ENCODE measurements at regions not wholly inside any gene's neighbourhood (a gene's known extent, or its start where the extent isn't known, plus 50 kb on each side); places are given as distances from the start of the nearest gene placed in this dataset.

DNA sequence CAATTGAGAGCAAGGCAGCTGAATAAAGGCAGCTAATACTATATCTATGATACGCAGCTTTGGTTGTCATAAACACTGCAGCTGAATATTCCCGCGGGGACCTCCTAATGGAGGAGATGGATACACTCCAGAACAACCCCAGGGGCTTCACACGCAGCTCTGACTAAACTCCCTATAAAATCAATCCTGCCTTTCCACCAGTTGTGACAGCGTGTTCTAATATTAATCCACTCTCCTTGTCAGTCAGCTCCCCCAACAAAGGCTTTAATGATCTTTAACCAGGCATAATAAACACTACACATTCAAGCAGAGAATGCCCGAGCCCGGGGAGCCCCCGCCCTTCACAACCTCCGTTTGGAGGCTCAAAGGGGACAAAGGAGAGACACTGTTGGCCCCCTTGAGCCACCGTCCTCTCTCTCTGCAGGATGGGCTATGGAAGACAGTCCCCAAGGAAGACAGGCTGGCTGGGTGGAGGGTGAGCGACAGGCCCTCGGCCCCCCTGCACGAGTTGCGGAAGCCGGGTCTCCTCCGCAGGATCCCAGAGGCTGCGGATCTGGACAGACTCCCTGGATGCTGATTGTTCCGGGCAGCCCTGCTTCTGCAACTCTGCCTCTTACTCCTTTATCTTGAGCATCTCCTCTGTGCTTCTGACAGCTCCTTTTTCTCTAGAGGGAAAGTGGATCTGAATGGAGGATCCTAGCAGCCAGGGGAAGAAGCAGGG is 565.2 kb downstream of the BUD13 start:
- no peak for TF ChIP-seq ZNF331 (CRISPR knock-in tag; IDR thresholded peaks at IDR 0.05; ENCODE audit: low read depth)
- no peak for TF ChIP-seq ZNF114 (CRISPR knock-in tag; IDR thresholded peaks at IDR 0.05)
- no peak for TF ChIP-seq NANOG (IDR thresholded peaks at IDR 0.05; ENCODE audit: borderline replicate concordance)
- TF ChIP-seq, protein P1, sequence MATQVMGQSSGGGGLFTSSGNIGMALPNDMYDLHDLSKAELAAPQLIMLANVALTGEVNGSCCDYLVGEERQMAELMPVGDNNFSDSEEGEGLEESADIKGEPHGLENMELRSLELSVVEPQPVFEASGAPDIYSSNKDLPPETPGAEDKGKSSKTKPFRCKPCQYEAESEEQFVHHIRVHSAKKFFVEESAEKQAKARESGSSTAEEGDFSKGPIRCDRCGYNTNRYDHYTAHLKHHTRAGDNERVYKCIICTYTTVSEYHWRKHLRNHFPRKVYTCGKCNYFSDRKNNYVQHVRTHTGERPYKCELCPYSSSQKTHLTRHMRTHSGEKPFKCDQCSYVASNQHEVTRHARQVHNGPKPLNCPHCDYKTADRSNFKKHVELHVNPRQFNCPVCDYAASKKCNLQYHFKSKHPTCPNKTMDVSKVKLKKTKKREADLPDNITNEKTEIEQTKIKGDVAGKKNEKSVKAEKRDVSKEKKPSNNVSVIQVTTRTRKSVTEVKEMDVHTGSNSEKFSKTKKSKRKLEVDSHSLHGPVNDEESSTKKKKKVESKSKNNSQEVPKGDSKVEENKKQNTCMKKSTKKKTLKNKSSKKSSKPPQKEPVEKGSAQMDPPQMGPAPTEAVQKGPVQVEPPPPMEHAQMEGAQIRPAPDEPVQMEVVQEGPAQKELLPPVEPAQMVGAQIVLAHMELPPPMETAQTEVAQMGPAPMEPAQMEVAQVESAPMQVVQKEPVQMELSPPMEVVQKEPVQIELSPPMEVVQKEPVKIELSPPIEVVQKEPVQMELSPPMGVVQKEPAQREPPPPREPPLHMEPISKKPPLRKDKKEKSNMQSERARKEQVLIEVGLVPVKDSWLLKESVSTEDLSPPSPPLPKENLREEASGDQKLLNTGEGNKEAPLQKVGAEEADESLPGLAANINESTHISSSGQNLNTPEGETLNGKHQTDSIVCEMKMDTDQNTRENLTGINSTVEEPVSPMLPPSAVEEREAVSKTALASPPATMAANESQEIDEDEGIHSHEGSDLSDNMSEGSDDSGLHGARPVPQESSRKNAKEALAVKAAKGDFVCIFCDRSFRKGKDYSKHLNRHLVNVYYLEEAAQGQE (IDR thresholded peaks at IDR 0.05; ENCODE audit: unreplicated experiment), result no peak
- no peak for TF ChIP-seq EZH2 (IDR thresholded peaks at IDR 0.05; ENCODE audit: low read depth, unreplicated experiment)
- TF ChIP-seq, protein P2, sequence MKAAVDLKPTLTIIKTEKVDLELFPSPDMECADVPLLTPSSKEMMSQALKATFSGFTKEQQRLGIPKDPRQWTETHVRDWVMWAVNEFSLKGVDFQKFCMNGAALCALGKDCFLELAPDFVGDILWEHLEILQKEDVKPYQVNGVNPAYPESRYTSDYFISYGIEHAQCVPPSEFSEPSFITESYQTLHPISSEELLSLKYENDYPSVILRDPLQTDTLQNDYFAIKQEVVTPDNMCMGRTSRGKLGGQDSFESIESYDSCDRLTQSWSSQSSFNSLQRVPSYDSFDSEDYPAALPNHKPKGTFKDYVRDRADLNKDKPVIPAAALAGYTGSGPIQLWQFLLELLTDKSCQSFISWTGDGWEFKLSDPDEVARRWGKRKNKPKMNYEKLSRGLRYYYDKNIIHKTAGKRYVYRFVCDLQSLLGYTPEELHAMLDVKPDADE (IDR thresholded peaks at IDR 0.05), result no peak
- TF ChIP-seq JUNB (IDR thresholded peaks at IDR 0.05; ENCODE audit: unreplicated experiment), result no peak
- TF ChIP-seq EZH2phosphoT487 (IDR thresholded peaks at IDR 0.05; ENCODE audit: unreplicated experiment), result no peak
- TF ChIP-seq, protein P3, sequence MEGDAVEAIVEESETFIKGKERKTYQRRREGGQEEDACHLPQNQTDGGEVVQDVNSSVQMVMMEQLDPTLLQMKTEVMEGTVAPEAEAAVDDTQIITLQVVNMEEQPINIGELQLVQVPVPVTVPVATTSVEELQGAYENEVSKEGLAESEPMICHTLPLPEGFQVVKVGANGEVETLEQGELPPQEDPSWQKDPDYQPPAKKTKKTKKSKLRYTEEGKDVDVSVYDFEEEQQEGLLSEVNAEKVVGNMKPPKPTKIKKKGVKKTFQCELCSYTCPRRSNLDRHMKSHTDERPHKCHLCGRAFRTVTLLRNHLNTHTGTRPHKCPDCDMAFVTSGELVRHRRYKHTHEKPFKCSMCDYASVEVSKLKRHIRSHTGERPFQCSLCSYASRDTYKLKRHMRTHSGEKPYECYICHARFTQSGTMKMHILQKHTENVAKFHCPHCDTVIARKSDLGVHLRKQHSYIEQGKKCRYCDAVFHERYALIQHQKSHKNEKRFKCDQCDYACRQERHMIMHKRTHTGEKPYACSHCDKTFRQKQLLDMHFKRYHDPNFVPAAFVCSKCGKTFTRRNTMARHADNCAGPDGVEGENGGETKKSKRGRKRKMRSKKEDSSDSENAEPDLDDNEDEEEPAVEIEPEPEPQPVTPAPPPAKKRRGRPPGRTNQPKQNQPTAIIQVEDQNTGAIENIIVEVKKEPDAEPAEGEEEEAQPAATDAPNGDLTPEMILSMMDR (conservative IDR thresholded peaks at IDR 0.05; ENCODE audit: low read depth in 2 of 2), result no peak
- TF ChIP-seq STAT1 (IDR thresholded peaks at IDR 0.05; ENCODE audit: unreplicated experiment), result no peak
- no peak for TF ChIP-seq POLR2AphosphoS5 (IDR thresholded peaks at IDR 0.05; ENCODE audit: low read depth)
- no peak for TF ChIP-seq CREB1 (CRISPR knock-in tag; IDR thresholded peaks at IDR 0.05; ENCODE audit: low read depth)
- TF ChIP-seq, protein P4, sequence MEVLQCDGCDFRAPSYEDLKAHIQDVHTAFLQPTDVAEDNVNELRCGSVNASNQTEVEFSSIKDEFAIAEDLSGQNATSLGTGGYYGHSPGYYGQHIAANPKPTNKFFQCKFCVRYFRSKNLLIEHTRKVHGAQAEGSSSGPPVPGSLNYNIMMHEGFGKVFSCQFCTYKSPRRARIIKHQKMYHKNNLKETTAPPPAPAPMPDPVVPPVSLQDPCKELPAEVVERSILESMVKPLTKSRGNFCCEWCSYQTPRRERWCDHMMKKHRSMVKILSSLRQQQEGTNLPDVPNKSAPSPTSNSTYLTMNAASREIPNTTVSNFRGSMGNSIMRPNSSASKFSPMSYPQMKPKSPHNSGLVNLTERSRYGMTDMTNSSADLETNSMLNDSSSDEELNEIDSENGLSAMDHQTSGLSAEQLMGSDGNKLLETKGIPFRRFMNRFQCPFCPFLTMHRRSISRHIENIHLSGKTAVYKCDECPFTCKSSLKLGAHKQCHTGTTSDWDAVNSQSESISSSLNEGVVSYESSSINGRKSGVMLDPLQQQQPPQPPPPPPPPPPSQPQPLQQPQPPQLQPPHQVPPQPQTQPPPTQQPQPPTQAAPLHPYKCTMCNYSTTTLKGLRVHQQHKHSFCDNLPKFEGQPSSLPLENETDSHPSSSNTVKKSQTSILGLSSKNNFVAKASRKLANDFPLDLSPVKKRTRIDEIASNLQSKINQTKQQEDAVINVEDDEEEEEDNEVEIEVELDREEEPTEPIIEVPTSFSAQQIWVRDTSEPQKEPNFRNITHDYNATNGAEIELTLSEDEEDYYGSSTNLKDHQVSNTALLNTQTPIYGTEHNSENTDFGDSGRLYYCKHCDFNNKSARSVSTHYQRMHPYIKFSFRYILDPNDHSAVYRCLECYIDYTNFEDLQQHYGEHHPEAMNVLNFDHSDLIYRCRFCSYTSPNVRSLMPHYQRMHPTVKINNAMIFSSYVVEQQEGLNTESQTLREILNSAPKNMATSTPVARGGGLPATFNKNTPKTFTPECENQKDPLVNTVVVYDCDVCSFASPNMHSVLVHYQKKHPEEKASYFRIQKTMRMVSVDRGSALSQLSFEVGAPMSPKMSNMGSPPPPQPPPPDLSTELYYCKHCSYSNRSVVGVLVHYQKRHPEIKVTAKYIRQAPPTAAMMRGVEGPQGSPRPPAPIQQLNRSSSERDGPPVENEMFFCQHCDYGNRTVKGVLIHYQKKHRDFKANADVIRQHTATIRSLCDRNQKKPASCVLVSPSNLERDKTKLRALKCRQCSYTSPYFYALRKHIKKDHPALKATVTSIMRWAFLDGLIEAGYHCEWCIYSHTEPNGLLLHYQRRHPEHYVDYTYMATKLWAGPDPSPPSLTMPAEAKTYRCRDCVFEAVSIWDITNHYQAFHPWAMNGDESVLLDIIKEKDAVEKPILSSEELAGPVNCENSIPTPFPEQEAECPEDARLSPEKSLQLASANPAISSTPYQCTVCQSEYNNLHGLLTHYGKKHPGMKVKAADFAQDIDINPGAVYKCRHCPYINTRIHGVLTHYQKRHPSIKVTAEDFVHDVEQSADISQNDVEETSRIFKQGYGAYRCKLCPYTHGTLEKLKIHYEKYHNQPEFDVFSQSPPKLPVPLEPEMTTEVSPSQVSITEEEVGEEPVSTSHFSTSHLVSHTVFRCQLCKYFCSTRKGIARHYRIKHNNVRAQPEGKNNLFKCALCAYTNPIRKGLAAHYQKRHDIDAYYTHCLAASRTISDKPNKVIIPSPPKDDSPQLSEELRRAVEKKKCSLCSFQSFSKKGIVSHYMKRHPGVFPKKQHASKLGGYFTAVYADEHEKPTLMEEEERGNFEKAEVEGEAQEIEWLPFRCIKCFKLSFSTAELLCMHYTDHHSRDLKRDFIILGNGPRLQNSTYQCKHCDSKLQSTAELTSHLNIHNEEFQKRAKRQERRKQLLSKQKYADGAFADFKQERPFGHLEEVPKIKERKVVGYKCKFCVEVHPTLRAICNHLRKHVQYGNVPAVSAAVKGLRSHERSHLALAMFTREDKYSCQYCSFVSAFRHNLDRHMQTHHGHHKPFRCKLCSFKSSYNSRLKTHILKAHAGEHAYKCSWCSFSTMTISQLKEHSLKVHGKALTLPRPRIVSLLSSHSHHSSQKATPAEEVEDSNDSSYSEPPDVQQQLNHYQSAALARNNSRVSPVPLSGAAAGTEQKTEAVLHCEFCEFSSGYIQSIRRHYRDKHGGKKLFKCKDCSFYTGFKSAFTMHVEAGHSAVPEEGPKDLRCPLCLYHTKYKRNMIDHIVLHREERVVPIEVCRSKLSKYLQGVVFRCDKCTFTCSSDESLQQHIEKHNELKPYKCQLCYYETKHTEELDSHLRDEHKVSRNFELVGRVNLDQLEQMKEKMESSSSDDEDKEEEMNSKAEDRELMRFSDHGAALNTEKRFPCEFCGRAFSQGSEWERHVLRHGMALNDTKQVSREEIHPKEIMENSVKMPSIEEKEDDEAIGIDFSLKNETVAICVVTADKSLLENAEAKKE (CRISPR knock-in tag; IDR thresholded peaks at IDR 0.05), result no peak
- Mint-ChIP-seq H3K9me3 (no peaks in the 10 kb centered on the region), H3K36me3 (ENCODE audit: low read depth) (no peaks in the 10 kb centered on the region), H3K4me1 (peaks cover 6% of the 10 kb centered on the region; the same call in 2 of the 3 replicates), H3K27ac (no peak overlapping the region), H3K27me3 (ENCODE audit: insufficient read depth, low read depth, poor library complexity) (peaks cover 2% of the 10 kb centered on the region), H3K4me3 (no peak overlapping the region)
- Histone ChIP-seq H3K4me2 (no peak overlapping the region), H3K36me3 (ENCODE audit: insufficient read depth) (no peaks in the 10 kb centered on the region), H2AFZ (no peak overlapping the region), H3K9me2 (ENCODE audit: insufficient read depth) (no peaks in the 10 kb centered on the region), H3K27ac (ENCODE audit: low read depth) (no peak overlapping the region), H3K79me2 (replicated peaks; ENCODE audit: insufficient read depth) (no peaks in the 10 kb centered on the region), H3K27me3 (ENCODE audit: insufficient read depth) (no peaks in the 10 kb centered on the region), H3K4me3 (no peak overlapping the region), H3K4me1 (ENCODE audit: insufficient read depth) (no peaks in the 10 kb centered on the region), H4K20me1 (replicated peaks; ENCODE audit: insufficient read depth) (no peaks in the 10 kb centered on the region; the same call in 1 of the 2 replicates), H3F3A (replicated peaks; ENCODE audit: low read depth) (no peaks in the 10 kb centered on the region)
- DNase-seq (ENCODE audit: low spot score), result no peak
- ATAC-seq, result no peak
